BJ (cell line): ENCODE measurements at regions not wholly inside any gene's neighbourhood (a gene's known extent, or its start where the extent isn't known, plus 50 kb on each side); places are given as distances from the start of the nearest gene placed in this dataset.

Source experiments
- CTCF ChIA-PET: fragments of 350-600 bp; formaldehyde crosslinking; extraction: SDS; loops from one replicate; lab custom pipeline; 2021; ENCODE audit warnings: antibody characterized with exemption, inconsistent platforms; lab: Yijun Ruan, JAX
- POLR2A ChIA-PET: fragments of 300-600 bp; sonication (Branson Sonifier 250); formaldehyde crosslinking; extraction: SDS; loops from one replicate; lab custom pipeline; 2021; ENCODE audit warnings: antibody characterized with exemption; lab: Charles Lee
- DNase-seq: peaks from one replicate; pipeline ENCODE4 v3.0.0-alpha.2; 2011; ENCODE audit warnings: low read depth
- H3K27me3 ChIP-seq: 2 replicates; pipeline ENCODE4 v1.6.0; 2011; ENCODE audit warnings: low read length; ENCODE audit not compliant: control insufficient read depth, insufficient read depth
- H3K36me3 ChIP-seq: 2 replicates; pipeline ENCODE4 v1.5.1; 2011; ENCODE audit warnings: low read length; ENCODE audit not compliant: control insufficient read depth, insufficient read depth
- H3K4me3 ChIP-seq: 2 replicates; pipeline ENCODE4 v1.5.1; 2011; ENCODE audit warnings: low read depth, mild to moderate bottlenecking, control low read depth, low read length
- CTCF ChIP-seq: IDR thresholded peaks from 2 replicates; pipeline ENCODE4 v1.5.1; 2011; ENCODE audit warnings: low read depth, mild to moderate bottlenecking, control low read depth, inconsistent platforms, low read length, moderate library complexity; ENCODE audit not compliant: insufficient read depth

GRCh38 chr11:70710601-70711000, 312.3 kb downstream of the CTTN start:
- CTCF ChIA-PET: no interaction called here
- Histone ChIP-seq H3K27me3 (no peaks in the 10 kb centered on the region), H3K4me3 (no peak overlapping the region), H3K36me3 (no peaks in the 10 kb centered on the region)
- POLR2A ChIA-PET: no interaction called here
- DNase-seq: no peak
- TF ChIP-seq CTCF: no peak

GRCh38 chr11:70711095-70711910, 313.0 kb downstream of the CTTN start:
- CTCF ChIA-PET: interaction anchor here (1.2 kb wide), 1 partner anchor 45 kb away, joined by 3 read pairs; no protein-coding TSS in a partner anchor
- POLR2A ChIA-PET: no interaction called here
- Histone ChIP-seq H3K36me3 (no peaks in the 10 kb centered on the region), H3K27me3 (no peaks in the 10 kb centered on the region), H3K4me3 (no peak overlapping the region)
- TF ChIP-seq CTCF: no peak
- no peak for DNase-seq

GRCh38 chr11:70711911-70712185, 313.5 kb downstream of the CTTN start:
- Histone ChIP-seq H3K27me3 (peaks cover under 1% of the 10 kb centered on the region; the same call in 1 of the 2 replicates), H3K4me3 (no peak overlapping the region), H3K36me3 (no peaks in the 10 kb centered on the region)
- DNase-seq: no peak
- POLR2A ChIA-PET: no interaction called here
- no peak for TF ChIP-seq CTCF
- CTCF ChIA-PET: interaction anchor here (1.2 kb wide), 1 partner anchor 44 kb away, joined by 3 read pairs; no protein-coding TSS in a partner anchor

- ChIA-PET POLR2A (no interaction called here), CTCF (no interaction called here)
- Histone ChIP-seq H3K27me3 (peaks cover 1% of the 10 kb centered on the region; the same call in 1 of the 2 replicates), H3K36me3 (no peaks in the 10 kb centered on the region), H3K4me3 (no peak overlapping the region)
- no peak for DNase-seq
- no peak for TF ChIP-seq CTCF
These were observed 314.1 kb downstream of the CTTN start for GRCh38 chr11:70712471-70712870.

- ChIA-PET CTCF (no interaction called here), POLR2A (no interaction called here)
- Histone ChIP-seq H3K4me3 (no peak overlapping the region), H3K36me3 (no peaks in the 10 kb centered on the region), H3K27me3 (peaks cover 3% of the 10 kb centered on the region; the same call in 1 of the 2 replicates)
- no peak for TF ChIP-seq CTCF
- DNase-seq: no peak
These were observed 314.9 kb downstream of the CTTN start for GRCh38 chr11:70713086-70713835.
